ENCODE measurements at regions not wholly inside any gene's neighbourhood (a gene's known extent, or its start where the extent isn't known, plus 50 kb on each side); places are given as distances from the start of the nearest gene placed in this dataset.

DNA sequence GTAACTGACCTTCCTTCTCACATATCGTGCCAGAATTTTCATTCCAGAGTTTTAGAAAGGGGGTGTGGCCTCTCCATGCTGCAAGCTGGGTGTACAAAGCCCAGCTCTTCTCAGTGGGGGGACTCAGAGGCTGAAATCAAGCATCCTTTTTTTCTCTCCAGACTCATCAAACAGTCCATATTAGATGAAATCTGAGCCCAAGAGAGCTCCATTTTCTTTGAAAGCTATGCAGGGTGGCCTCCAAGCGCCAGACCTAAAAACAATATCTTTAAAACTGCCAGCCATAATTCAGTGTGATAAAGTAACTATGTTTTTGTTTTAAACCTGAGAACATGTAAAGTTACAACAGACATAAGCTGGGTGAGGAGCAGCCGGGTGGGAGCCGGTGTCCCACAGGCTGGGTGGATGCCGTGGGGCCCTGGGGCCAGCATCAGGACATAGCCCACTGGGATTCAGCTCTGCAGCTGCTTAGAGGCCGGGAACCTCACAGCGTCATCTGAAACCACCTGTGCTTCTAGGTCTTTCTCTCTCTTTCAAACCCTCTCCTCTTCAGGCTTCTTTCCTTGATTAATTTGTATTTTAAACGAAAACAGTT lies 249.2 kb downstream of the ZNF536 start:
- TF ChIP-seq POLR2A (IDR thresholded peaks at IDR 0.05), result no peak
- TF ChIP-seq, protein P1, sequence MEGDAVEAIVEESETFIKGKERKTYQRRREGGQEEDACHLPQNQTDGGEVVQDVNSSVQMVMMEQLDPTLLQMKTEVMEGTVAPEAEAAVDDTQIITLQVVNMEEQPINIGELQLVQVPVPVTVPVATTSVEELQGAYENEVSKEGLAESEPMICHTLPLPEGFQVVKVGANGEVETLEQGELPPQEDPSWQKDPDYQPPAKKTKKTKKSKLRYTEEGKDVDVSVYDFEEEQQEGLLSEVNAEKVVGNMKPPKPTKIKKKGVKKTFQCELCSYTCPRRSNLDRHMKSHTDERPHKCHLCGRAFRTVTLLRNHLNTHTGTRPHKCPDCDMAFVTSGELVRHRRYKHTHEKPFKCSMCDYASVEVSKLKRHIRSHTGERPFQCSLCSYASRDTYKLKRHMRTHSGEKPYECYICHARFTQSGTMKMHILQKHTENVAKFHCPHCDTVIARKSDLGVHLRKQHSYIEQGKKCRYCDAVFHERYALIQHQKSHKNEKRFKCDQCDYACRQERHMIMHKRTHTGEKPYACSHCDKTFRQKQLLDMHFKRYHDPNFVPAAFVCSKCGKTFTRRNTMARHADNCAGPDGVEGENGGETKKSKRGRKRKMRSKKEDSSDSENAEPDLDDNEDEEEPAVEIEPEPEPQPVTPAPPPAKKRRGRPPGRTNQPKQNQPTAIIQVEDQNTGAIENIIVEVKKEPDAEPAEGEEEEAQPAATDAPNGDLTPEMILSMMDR (IDR thresholded peaks at IDR 0.05), result no peak
- Histone ChIP-seq H3K9me3 (peaks cover 0 to 14% (median 0%) of the 10 kb centered on the region in 3 donors), H3K36me3 (no peaks in the 10 kb centered on the region), H3K27ac (no peak overlapping the region), H3K4me3 (no peak overlapping the region), H3K4me1 (no peaks in the 10 kb centered on the region), H3K27me3 (no peaks in the 10 kb centered on the region)
- WGBS, 2 donors, result 69 to 84% methylated on average over 6 to 8 of the region's 8 CpGs
- intact Hi-C loops (cut with DNase I), result no loop called here
- no peak for DNase-seq

GRCh38 chr19:30620354-30620753 lies 248.2 kb downstream of the ZNF536 start:
- Histone ChIP-seq H3K27me3 (no peaks in the 10 kb centered on the region), H3K36me3 (no peaks in the 10 kb centered on the region), H3K27ac (no peak overlapping the region), H3K4me1 (no peaks in the 10 kb centered on the region), H3K4me3 (no peak overlapping the region), H3K9me3 (peaks cover 0 to 14% (median 0%) of the 10 kb centered on the region in 3 donors)
- intact Hi-C loops (cut with DNase I), result no loop called here
- DNase-seq, result no peak
- 77 to 86% methylated on average over 4 of the region's 4 CpGs for WGBS, 2 donors
- TF ChIP-seq POLR2A (IDR thresholded peaks at IDR 0.05), result no peak
- TF ChIP-seq, protein P1 (IDR thresholded peaks at IDR 0.05), result no peak

DNA sequence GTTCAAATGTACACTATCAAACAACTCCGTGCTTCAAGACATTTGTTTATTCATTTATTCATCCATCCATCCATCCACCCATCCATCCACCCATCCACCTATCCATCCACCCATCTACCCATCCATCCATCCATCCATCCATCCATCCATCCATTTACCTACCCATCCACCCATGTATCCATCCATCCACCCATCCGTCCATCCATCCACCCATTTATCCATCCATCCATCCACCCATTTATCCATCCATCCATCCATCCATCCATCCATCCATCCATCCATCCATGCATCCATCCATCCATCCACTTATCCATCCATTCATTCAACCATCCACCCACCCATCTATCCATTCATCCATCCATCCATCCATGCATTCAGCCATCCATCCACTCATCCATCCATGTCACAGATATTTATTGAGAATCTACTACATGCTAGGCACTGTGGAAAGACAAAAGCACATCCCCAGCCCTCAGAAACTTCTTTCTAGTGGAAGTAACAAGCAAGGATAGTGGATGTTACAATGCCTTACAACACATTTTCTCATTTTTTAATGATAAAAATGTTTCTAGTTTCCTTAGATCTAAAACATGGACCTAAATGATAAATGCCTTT lies 237.6 kb downstream of the ZNF536 start:
- DNase-seq, result no peak
- TF ChIP-seq, protein P1 (IDR thresholded peaks at IDR 0.05), result no peak
- TF ChIP-seq POLR2A (IDR thresholded peaks at IDR 0.05), result no peak
- no peaks in the 10 kb centered on the region for H3K36me3 ChIP-seq
- H3K27me3 ChIP-seq, result no peaks in the 10 kb centered on the region
- no peak overlapping the region for H3K4me3 ChIP-seq
- WGBS, 2 donors, result 80 to 88% methylated on average over 2 of the region's 2 CpGs
- H3K9me3 ChIP-seq, result no peaks in the 10 kb centered on the region
- H3K4me1 ChIP-seq, result no peaks in the 10 kb centered on the region
- no peak overlapping the region for H3K27ac ChIP-seq
- intact Hi-C loops (cut with DNase I), result no loop called here

GRCh38 chr19:30608471-30608870 lies 236.3 kb downstream of the ZNF536 start:
- Histone ChIP-seq H3K27me3 (no peaks in the 10 kb centered on the region), H3K9me3 (no peaks in the 10 kb centered on the region), H3K4me3 (no peak overlapping the region), H3K36me3 (no peaks in the 10 kb centered on the region), H3K4me1 (no peaks in the 10 kb centered on the region), H3K27ac (no peak overlapping the region)
- intact Hi-C loops (cut with DNase I), result no loop called here
- DNase-seq, result no peak
- TF ChIP-seq, protein P1 (IDR thresholded peaks at IDR 0.05), result no peak
- TF ChIP-seq POLR2A (IDR thresholded peaks at IDR 0.05), result no peak
- 43% methylated on average over 1 of the region's 1 CpG; no CpG with 5 or more reads in 1 of the 2 donors for WGBS, 2 donors
